Thyroid gland (tissue), 4 donors: ENCODE measurements at regions not wholly inside any gene's neighbourhood (a gene's known extent, or its start where the extent isn't known, plus 50 kb on each side); places are given as distances from the start of the nearest gene placed in this dataset.

Experiments
- CTCF ChIP-seq, 6 experiments: fragments of 200-600 bp in 3 of 6; fragments of 450-650 bp in 3 of 6; sonication (generic) in 3 of 6; IDR thresholded peaks; one replicate each; pipeline ENCODE4 v1.5.1; 2016 to 2019; ENCODE audit warnings: antibody characterized with exemption in 6 of 6, mild to moderate bottlenecking in 2 of 6, inconsistent platforms in 1 of 6, moderate library complexity in 1 of 6
- POLR2A ChIP-seq, 2 donors: fragments of 450-650 bp; IDR thresholded peaks; one replicate each; pipeline ENCODE4 v1.6.1; 2017; ENCODE audit warnings: antibody characterized with exemption in 2 of 2, mild to moderate bottlenecking in 2 of 2, moderate library complexity in 1 of 2

- TF ChIP-seq POLR2A (IDR thresholded peaks at IDR 0.05) (no peak), CTCF (IDR thresholded peaks at IDR 0.05) (no peak)
These were observed 97.2 kb upstream of the NXPH2 start for GRCh38 chr2:138877421-138877820.
